ENCODE measurements at regions not wholly inside any gene's neighbourhood (a gene's known extent, or its start where the extent isn't known, plus 50 kb on each side); places are given as distances from the start of the nearest gene placed in this dataset.

GRCh38 chr2:224260372-224261020 lies 141.4 kb downstream of the FAM124B start:
- H3K4me3 Mint-ChIP-seq, result no peak overlapping the region
- no peaks in the 10 kb centered on the region for H3K4me1 Mint-ChIP-seq (ENCODE audit: low read depth)
- H3K36me3 Mint-ChIP-seq (ENCODE audit: low read depth), result no peaks in the 10 kb centered on the region
- H3K27ac Mint-ChIP-seq, result no peak overlapping the region
- ChIA-PET POLR2A (no interaction called here), CTCF (no interaction called here)
- H3K27me3 Mint-ChIP-seq (ENCODE audit: low read depth), result peaks cover 21% of the 10 kb centered on the region
- ATAC-seq, result no peak
- H3K9me3 Mint-ChIP-seq (ENCODE audit: insufficient read depth), result no peaks in the 10 kb centered on the region
- no peak for DNase-seq

GRCh38 chr2:224259831-224260230 lies 142.1 kb downstream of the FAM124B start:
- ATAC-seq, result no peak
- POLR2A ChIA-PET, result no interaction called here
- H3K27ac Mint-ChIP-seq, result no peak overlapping the region
- CTCF ChIA-PET, result no interaction called here
- peaks cover 20% of the 10 kb centered on the region for H3K27me3 Mint-ChIP-seq (ENCODE audit: low read depth)
- H3K4me1 Mint-ChIP-seq (ENCODE audit: low read depth), result no peaks in the 10 kb centered on the region
- H3K4me3 Mint-ChIP-seq, result no peak overlapping the region
- no peaks in the 10 kb centered on the region for H3K9me3 Mint-ChIP-seq (ENCODE audit: insufficient read depth)
- no peaks in the 10 kb centered on the region for H3K36me3 Mint-ChIP-seq (ENCODE audit: low read depth)
- no peak for DNase-seq

- H3K9me3 Mint-ChIP-seq (ENCODE audit: insufficient read depth), result no peaks in the 10 kb centered on the region
- POLR2A ChIA-PET, result no interaction called here
- H3K27me3 Mint-ChIP-seq (ENCODE audit: low read depth), result peaks cover 22% of the 10 kb centered on the region
- CTCF ChIA-PET, result no interaction called here
- H3K36me3 Mint-ChIP-seq (ENCODE audit: low read depth), result no peaks in the 10 kb centered on the region
- H3K4me3 Mint-ChIP-seq, result no peak overlapping the region
- no peak overlapping the region for H3K27ac Mint-ChIP-seq
- no peak for ATAC-seq
- no peak for DNase-seq
- no peaks in the 10 kb centered on the region for H3K4me1 Mint-ChIP-seq (ENCODE audit: low read depth)
Observed at GRCh38 chr2:224258059-224258458, 143.8 kb downstream of the FAM124B start.

GRCh38 chr2:224257156-224257555 lies 144.8 kb downstream of the FAM124B start:
- H3K27ac Mint-ChIP-seq, result no peak overlapping the region

GRCh38 chr2:224253464-224253863 lies 148.4 kb downstream of the FAM124B start:
- H3K9me3 Mint-ChIP-seq (ENCODE audit: insufficient read depth), result no peaks in the 10 kb centered on the region
- H3K36me3 Mint-ChIP-seq (ENCODE audit: low read depth), result no peaks in the 10 kb centered on the region
- ChIA-PET POLR2A (no interaction called here), CTCF (no interaction called here)
- DNase-seq, result no peak
- no peak overlapping the region for H3K4me3 Mint-ChIP-seq
- ATAC-seq, result no peak
- H3K4me1 Mint-ChIP-seq (ENCODE audit: low read depth), result no peaks in the 10 kb centered on the region
- no peak overlapping the region for H3K27ac Mint-ChIP-seq
- peaks cover 18% of the 10 kb centered on the region for H3K27me3 Mint-ChIP-seq (ENCODE audit: low read depth)

More at GRCh38 chr2:224257156-224257555, 144.8 kb downstream of the FAM124B start:
- DNase-seq (no peak), ATAC-seq (no peak)
- Mint-ChIP-seq H3K27me3 (ENCODE audit: low read depth) (peaks cover 21% of the 10 kb centered on the region), H3K36me3 (ENCODE audit: low read depth) (no peaks in the 10 kb centered on the region), H3K4me1 (ENCODE audit: low read depth) (no peaks in the 10 kb centered on the region), H3K9me3 (ENCODE audit: insufficient read depth) (no peaks in the 10 kb centered on the region), H3K4me3 (no peak overlapping the region)
- CTCF ChIA-PET, result no interaction called here
- POLR2A ChIA-PET, result interaction anchor here (0.6 kb wide), 1 partner anchor 22 kb away, joined by 3 read pairs; no protein-coding TSS in a partner anchor

GRCh38 chr2:224252631-224253030 lies 149.3 kb downstream of the FAM124B start:
- CTCF ChIA-PET, result no interaction called here

GRCh38 chr2:224248944-224249371 lies 152.9 kb downstream of the FAM124B start:
- Mint-ChIP-seq H3K4me3 (no peak overlapping the region), H3K27ac (no peak overlapping the region), H3K4me1 (ENCODE audit: low read depth) (no peaks in the 10 kb centered on the region), H3K36me3 (ENCODE audit: low read depth) (no peaks in the 10 kb centered on the region), H3K27me3 (ENCODE audit: low read depth) (peaks cover 6% of the 10 kb centered on the region), H3K9me3 (ENCODE audit: insufficient read depth) (no peaks in the 10 kb centered on the region)
- ATAC-seq (no peak), DNase-seq (no peak)
- CTCF ChIA-PET, result no interaction called here
- POLR2A ChIA-PET, result no interaction called here

More at GRCh38 chr2:224252631-224253030, 149.3 kb downstream of the FAM124B start:
- H3K36me3 Mint-ChIP-seq (ENCODE audit: low read depth), result no peaks in the 10 kb centered on the region
- H3K4me1 Mint-ChIP-seq (ENCODE audit: low read depth), result no peaks in the 10 kb centered on the region
- no peak overlapping the region for H3K4me3 Mint-ChIP-seq
- DNase-seq (no peak), ATAC-seq (no peak)
- H3K27ac Mint-ChIP-seq, result no peak overlapping the region
- POLR2A ChIA-PET, result no interaction called here
- H3K27me3 Mint-ChIP-seq (ENCODE audit: low read depth), result peaks cover 15% of the 10 kb centered on the region
- H3K9me3 Mint-ChIP-seq (ENCODE audit: insufficient read depth), result no peaks in the 10 kb centered on the region

GRCh38 chr2:224242561-224242960 lies 159.3 kb downstream of the FAM124B start:
- H3K4me3 Mint-ChIP-seq, result no peak overlapping the region
- no peak for DNase-seq
- no peaks in the 10 kb centered on the region for H3K4me1 Mint-ChIP-seq (ENCODE audit: low read depth)
- POLR2A ChIA-PET, result no interaction called here
- ATAC-seq, result no peak
- H3K36me3 Mint-ChIP-seq (ENCODE audit: low read depth), result no peaks in the 10 kb centered on the region
- CTCF ChIA-PET, result no interaction called here
- H3K27me3 Mint-ChIP-seq (ENCODE audit: low read depth), result no peaks in the 10 kb centered on the region
- H3K27ac Mint-ChIP-seq, result no peak overlapping the region
- H3K9me3 Mint-ChIP-seq (ENCODE audit: insufficient read depth), result no peaks in the 10 kb centered on the region

- POLR2A ChIA-PET, result no interaction called here
- CTCF ChIA-PET, result no interaction called here
- no peak for DNase-seq
- no peaks in the 10 kb centered on the region for H3K9me3 Mint-ChIP-seq (ENCODE audit: insufficient read depth)
- no peak for ATAC-seq
- no peaks in the 10 kb centered on the region for H3K27me3 Mint-ChIP-seq (ENCODE audit: low read depth)
- H3K4me3 Mint-ChIP-seq, result no peak overlapping the region
- H3K27ac Mint-ChIP-seq, result no peak overlapping the region
- no peaks in the 10 kb centered on the region for H3K4me1 Mint-ChIP-seq (ENCODE audit: low read depth)
- no peaks in the 10 kb centered on the region for H3K36me3 Mint-ChIP-seq (ENCODE audit: low read depth)
Observed at GRCh38 chr2:224241812-224242211, 160.1 kb downstream of the FAM124B start.

- no peaks in the 10 kb centered on the region for H3K27me3 Mint-ChIP-seq (ENCODE audit: low read depth)
- no peak overlapping the region for H3K4me3 Mint-ChIP-seq
- POLR2A ChIA-PET, result no interaction called here
- CTCF ChIA-PET, result no interaction called here
- H3K4me1 Mint-ChIP-seq (ENCODE audit: low read depth), result no peaks in the 10 kb centered on the region
- ATAC-seq (no peak), DNase-seq (no peak)
- no peaks in the 10 kb centered on the region for H3K36me3 Mint-ChIP-seq (ENCODE audit: low read depth)
- no peaks in the 10 kb centered on the region for H3K9me3 Mint-ChIP-seq (ENCODE audit: insufficient read depth)
- H3K27ac Mint-ChIP-seq, result no peak overlapping the region
Observed at GRCh38 chr2:224241001-224241400, 160.9 kb downstream of the FAM124B start.

GRCh38 chr2:224223851-224224555 lies 177.9 kb downstream of the FAM124B start:
- Mint-ChIP-seq H3K27ac (no peak overlapping the region), H3K27me3 (ENCODE audit: low read depth) (peaks cover 7% of the 10 kb centered on the region), H3K4me1 (ENCODE audit: low read depth) (no peaks in the 10 kb centered on the region), H3K4me3 (no peak overlapping the region), H3K36me3 (ENCODE audit: low read depth) (no peaks in the 10 kb centered on the region), H3K9me3 (ENCODE audit: insufficient read depth) (no peaks in the 10 kb centered on the region)
- ATAC-seq, result no peak
- DNase-seq, result no peak
- ChIA-PET POLR2A (interaction anchor here (0.7 kb wide), 1 partner anchor 53 kb away, joined by 3 read pairs; no protein-coding TSS in a partner anchor), CTCF (no interaction called here)

- no peak overlapping the region for H3K27ac Mint-ChIP-seq
- POLR2A ChIA-PET, result no interaction called here
- no peaks in the 10 kb centered on the region for H3K4me1 Mint-ChIP-seq (ENCODE audit: low read depth)
- CTCF ChIA-PET, result interaction anchor here (1.0 kb wide), 1 partner anchor 229 kb away, joined by 3 read pairs; no protein-coding TSS in a partner anchor
- H3K36me3 Mint-ChIP-seq (ENCODE audit: low read depth), result no peaks in the 10 kb centered on the region
- no peaks in the 10 kb centered on the region for H3K9me3 Mint-ChIP-seq (ENCODE audit: insufficient read depth)
- peaks cover 7% of the 10 kb centered on the region for H3K27me3 Mint-ChIP-seq (ENCODE audit: low read depth)
- no peak overlapping the region for H3K4me3 Mint-ChIP-seq
- ATAC-seq (no peak), DNase-seq (no peak)
Observed at GRCh38 chr2:224222974-224223373, 178.9 kb downstream of the FAM124B start.
